Glutamatergic neuron (in vitro differentiated cells): ENCODE measurements at regions not wholly inside any gene's neighbourhood (a gene's known extent, or its start where the extent isn't known, plus 50 kb on each side); places are given as distances from the start of the nearest gene placed in this dataset.

Experiments
- DNase-seq: peaks from one replicate; pipeline ENCODE4 v3.0.0; 2022
- H3K27ac Mint-ChIP-seq: one replicate; pipeline ENCODE4 v1.8.0; 2020; ENCODE audit warnings: mild to moderate bottlenecking, mixed read lengths, inconsistent platforms; ENCODE audit not compliant: unreplicated experiment
- H3K27me3 Mint-ChIP-seq: one replicate; pipeline ENCODE4 v1.8.0; 2020; ENCODE audit warnings: mild to moderate bottlenecking, moderate library complexity, mixed read lengths, inconsistent platforms; ENCODE audit not compliant: unreplicated experiment
- H3K36me3 Mint-ChIP-seq: one replicate; pipeline ENCODE4 v1.8.0; 2020; ENCODE audit warnings: mild to moderate bottlenecking, mixed read lengths, inconsistent platforms; ENCODE audit not compliant: unreplicated experiment
- H3K4me1 Mint-ChIP-seq: one replicate; pipeline ENCODE4 v1.8.0; 2020; ENCODE audit warnings: mild to moderate bottlenecking, low read depth, mixed read lengths, inconsistent platforms; ENCODE audit not compliant: unreplicated experiment
- H3K4me3 Mint-ChIP-seq: one replicate; pipeline ENCODE4 v1.8.0; 2020; ENCODE audit warnings: mild to moderate bottlenecking, mixed read lengths, inconsistent platforms; ENCODE audit not compliant: unreplicated experiment
- H3K9me3 Mint-ChIP-seq: one replicate; pipeline ENCODE4 v1.8.0; 2020; ENCODE audit warnings: mild to moderate bottlenecking, moderate library complexity, mixed read lengths, inconsistent platforms; ENCODE audit not compliant: unreplicated experiment
- CTCF ChIP-seq: fragments of 200-600 bp; sonication (generic); IDR thresholded peaks from one replicate; pipeline ENCODE4 v1.5.0; 2021; ENCODE audit not compliant: partially characterized antibody, unreplicated experiment

GRCh38 chr3:82839871-82840270, 1078.4 kb upstream of the GBE1 start:
- Mint-ChIP-seq H3K9me3 (no peaks in the 10 kb centered on the region), H3K36me3 (no peaks in the 10 kb centered on the region), H3K4me1 (no peaks in the 10 kb centered on the region), H3K4me3 (no peak overlapping the region), H3K27ac (no peak overlapping the region), H3K27me3 (no peaks in the 10 kb centered on the region)
- DNase-seq, result no peak
- no peak for TF ChIP-seq CTCF

DNA sequence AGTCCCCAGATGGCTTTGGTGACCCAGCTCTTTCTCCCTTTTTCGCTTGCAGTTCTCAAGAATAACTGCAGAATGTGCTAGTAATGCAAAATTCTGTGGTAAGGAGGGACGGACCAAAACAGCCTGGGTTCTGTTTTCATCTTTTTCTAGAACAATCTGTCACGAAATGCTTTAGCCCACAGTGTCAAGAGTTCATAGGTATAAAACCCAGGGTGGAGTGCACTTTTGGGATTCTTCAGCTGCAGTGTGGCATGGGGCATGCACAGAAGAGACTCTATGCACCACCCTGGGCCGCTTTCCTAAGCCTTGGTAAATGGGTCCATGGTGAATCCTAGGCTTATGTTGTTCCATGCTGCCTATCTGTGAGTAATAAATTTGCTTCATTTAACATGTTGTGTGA, 1072.7 kb upstream of the GBE1 start:
- no peak for DNase-seq
- no peaks in the 10 kb centered on the region for H3K4me1 Mint-ChIP-seq
- TF ChIP-seq CTCF, result no peak
- H3K36me3 Mint-ChIP-seq, result no peaks in the 10 kb centered on the region
- no peak overlapping the region for H3K27ac Mint-ChIP-seq
- no peak overlapping the region for H3K4me3 Mint-ChIP-seq
- no peaks in the 10 kb centered on the region for H3K27me3 Mint-ChIP-seq
- peaks cover 2% of the 10 kb centered on the region for H3K9me3 Mint-ChIP-seq

GRCh38 chr3:82824491-82824890, 1063.0 kb upstream of the GBE1 start:
- DNase-seq, result no peak
- Mint-ChIP-seq H3K4me1 (no peaks in the 10 kb centered on the region), H3K27me3 (no peaks in the 10 kb centered on the region), H3K27ac (no peak overlapping the region), H3K36me3 (no peaks in the 10 kb centered on the region), H3K4me3 (no peak overlapping the region), H3K9me3 (no peaks in the 10 kb centered on the region)
- no peak for TF ChIP-seq CTCF

DNA sequence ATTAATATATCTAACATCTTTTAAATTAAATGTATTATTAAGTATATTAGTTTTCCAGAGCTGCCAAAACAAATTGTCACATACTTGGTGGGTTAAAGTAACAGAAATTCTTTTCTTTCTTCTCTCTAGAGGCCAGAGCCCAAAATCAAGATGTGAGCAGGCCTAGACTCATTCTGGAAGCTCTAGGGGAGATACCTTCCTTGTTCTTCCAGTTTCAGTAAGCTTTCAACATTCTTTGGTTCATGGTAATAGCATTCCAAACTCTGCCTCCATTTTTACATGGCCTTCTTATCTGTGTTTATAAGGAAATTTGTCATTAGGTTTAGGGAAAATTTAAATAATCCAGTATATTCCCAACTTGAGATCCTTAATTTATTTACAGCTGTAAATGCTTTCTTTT, 1054.6 kb upstream of the GBE1 start:
- Mint-ChIP-seq H3K36me3 (peaks cover 17% of the 10 kb centered on the region), H3K27me3 (no peaks in the 10 kb centered on the region), H3K9me3 (peaks cover 9% of the 10 kb centered on the region), H3K4me1 (no peaks in the 10 kb centered on the region), H3K4me3 (no peak overlapping the region), H3K27ac (no peak overlapping the region)
- no peak for DNase-seq
- TF ChIP-seq CTCF, result no peak

- no peak for DNase-seq
- Mint-ChIP-seq H3K9me3 (peaks cover 9% of the 10 kb centered on the region), H3K4me3 (no peak overlapping the region), H3K27me3 (no peaks in the 10 kb centered on the region), H3K4me1 (no peaks in the 10 kb centered on the region), H3K36me3 (peaks cover 17% of the 10 kb centered on the region), H3K27ac (no peak overlapping the region)
- TF ChIP-seq CTCF, result no peak
Observed at GRCh38 chr3:82815417-82816058, 1054.1 kb upstream of the GBE1 start.
